ENCODE measurements at regions not wholly inside any gene's neighbourhood (a gene's known extent, or its start where the extent isn't known, plus 50 kb on each side); places are given as distances from the start of the nearest gene placed in this dataset.

DNA sequence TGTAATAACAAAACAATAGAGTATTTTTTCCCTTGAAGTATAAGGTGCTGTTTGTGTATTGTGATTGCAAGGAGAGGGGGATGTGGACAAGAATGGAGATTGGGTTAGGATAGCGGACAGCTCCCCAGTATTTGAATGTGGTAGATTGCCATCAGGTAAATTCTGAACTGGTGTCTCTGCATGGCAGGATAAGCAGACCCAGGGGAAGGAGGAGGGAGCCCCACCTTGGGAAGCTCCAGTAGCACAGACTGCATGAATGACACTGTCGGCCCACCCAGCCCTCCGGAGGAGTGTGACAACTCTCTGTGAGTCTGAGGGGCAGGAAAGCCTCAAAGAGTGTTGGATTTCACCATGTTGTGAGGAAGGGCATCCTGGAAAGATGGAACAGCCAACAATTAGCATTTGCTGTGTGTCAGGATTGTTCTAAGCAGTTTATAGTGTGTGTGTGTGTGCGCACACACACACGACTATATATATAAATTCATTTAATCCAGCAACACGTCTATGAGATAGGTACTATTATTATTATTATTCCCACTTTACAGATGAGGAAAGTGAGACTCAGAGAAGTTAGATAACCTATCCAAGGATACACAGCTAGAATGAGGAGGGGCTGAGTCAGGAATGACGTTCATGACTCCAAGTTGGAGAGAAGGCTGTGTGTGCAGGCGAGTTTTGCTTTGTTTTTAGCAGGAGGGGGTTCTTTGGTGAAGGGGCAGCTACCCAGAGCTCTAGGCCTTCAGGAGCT is 63.4 kb upstream of the LCTL start:
- TF ChIP-seq, protein P1, sequence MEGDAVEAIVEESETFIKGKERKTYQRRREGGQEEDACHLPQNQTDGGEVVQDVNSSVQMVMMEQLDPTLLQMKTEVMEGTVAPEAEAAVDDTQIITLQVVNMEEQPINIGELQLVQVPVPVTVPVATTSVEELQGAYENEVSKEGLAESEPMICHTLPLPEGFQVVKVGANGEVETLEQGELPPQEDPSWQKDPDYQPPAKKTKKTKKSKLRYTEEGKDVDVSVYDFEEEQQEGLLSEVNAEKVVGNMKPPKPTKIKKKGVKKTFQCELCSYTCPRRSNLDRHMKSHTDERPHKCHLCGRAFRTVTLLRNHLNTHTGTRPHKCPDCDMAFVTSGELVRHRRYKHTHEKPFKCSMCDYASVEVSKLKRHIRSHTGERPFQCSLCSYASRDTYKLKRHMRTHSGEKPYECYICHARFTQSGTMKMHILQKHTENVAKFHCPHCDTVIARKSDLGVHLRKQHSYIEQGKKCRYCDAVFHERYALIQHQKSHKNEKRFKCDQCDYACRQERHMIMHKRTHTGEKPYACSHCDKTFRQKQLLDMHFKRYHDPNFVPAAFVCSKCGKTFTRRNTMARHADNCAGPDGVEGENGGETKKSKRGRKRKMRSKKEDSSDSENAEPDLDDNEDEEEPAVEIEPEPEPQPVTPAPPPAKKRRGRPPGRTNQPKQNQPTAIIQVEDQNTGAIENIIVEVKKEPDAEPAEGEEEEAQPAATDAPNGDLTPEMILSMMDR (optimal IDR thresholded peaks at IDR 0.05 in 1 of 3, IDR thresholded peaks at IDR 0.05 in 1 of 3, conservative IDR thresholded peaks at IDR 0.05 in 1 of 3; ENCODE audit: extremely low read depth in 1 of 3, insufficient read depth in 2 of 3, low read length in 3 of 3), result no peak
- no peak for TF ChIP-seq EZH2 (IDR thresholded peaks at IDR 0.05; ENCODE audit: low read length)
